Stimulated activated memory B cell treated with anti-CD40 and anti-IgM and Interleukin-4, amounts not matched to agents 10 μg/mL and 1 μg/mL and 100 μg/mL, for 72 hours (primary cell): ENCODE measurements at regions not wholly inside any gene's neighbourhood (a gene's known extent, or its start where the extent isn't known, plus 50 kb on each side); places are given as distances from the start of the nearest gene placed in this dataset.

ENCODE experiments used
- ATAC-seq: fragments of 150-1000 bp; cut with Tn5 transposase; 2 replicates; pipeline ENCODE4 v1.10.0; 2021
- H3K27ac Mint-ChIP-seq: one replicate; pipeline ENCODE4 v1.8.0; 2022; ENCODE audit warnings: mild to moderate bottlenecking, mixed read lengths
- H3K27me3 Mint-ChIP-seq: one replicate; pipeline ENCODE4 v1.8.0; 2022; ENCODE audit warnings: mixed read lengths
- H3K36me3 Mint-ChIP-seq: one replicate; pipeline ENCODE4 v1.8.0; 2022; ENCODE audit warnings: mixed read lengths
- H3K4me1 Mint-ChIP-seq: one replicate; pipeline ENCODE4 v1.8.0; 2022; ENCODE audit warnings: mixed read lengths
- H3K4me3 Mint-ChIP-seq: one replicate; pipeline ENCODE4 v1.8.0; 2022; ENCODE audit warnings: mild to moderate bottlenecking, moderate library complexity, mixed read lengths
- H3K9me3 Mint-ChIP-seq: one replicate; pipeline ENCODE4 v1.8.0; 2022; ENCODE audit warnings: mixed read lengths

DNA sequence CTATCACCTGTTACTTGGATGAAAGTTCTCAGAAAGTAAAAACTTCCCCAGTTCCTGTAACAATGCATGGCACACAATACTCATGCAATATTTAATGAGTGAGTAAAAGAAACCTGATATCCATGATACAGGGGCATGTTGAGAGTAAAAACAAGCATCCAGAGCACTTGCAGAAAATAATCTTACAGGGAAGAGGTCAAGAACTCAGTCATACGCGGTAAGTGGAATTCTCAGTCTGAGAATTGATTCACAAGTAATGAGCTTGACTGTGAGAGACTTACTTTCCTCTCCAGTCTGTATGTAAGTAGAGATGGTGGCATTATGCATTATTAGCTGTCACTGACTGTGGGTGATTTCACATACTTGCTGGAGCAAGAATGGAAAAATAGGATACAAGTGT lies 976.9 kb downstream of the BRINP3 start:
- Mint-ChIP-seq H3K9me3 (peaks cover 6% of the 10 kb centered on the region), H3K27me3 (no peaks in the 10 kb centered on the region)
- no peak for ATAC-seq

DNA sequence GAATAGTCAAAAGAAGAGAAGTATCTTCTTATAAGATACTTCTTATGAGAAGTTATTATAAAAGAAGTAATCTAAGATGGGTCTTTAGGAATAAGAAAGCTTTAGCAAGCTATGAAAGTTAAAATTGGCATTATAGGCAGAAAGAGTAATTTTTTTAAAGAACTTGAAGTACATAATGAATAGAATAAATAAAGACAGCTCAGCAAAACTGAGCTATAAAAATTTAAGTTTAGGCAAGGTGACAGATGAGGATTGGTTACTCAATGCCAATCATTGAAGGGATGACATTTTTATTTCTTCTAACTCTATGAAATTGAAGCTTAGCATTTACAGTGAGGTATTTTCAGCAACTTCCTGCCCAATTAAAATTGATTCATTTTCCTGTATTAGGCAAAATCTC lies 966.8 kb downstream of the BRINP3 start:
- H3K4me3 Mint-ChIP-seq = no peak overlapping the region
- no peaks in the 10 kb centered on the region for H3K36me3 Mint-ChIP-seq
- H3K27ac Mint-ChIP-seq = no peak overlapping the region
- peaks cover 10% of the 10 kb centered on the region for H3K9me3 Mint-ChIP-seq
- H3K27me3 Mint-ChIP-seq = no peaks in the 10 kb centered on the region
- ATAC-seq = no peak
- no peaks in the 10 kb centered on the region for H3K4me1 Mint-ChIP-seq

More for the DNA sequence above, 976.9 kb downstream of the BRINP3 start:
- Mint-ChIP-seq H3K4me1 (no peaks in the 10 kb centered on the region), H3K36me3 (no peaks in the 10 kb centered on the region), H3K4me3 (no peak overlapping the region), H3K27ac (no peak overlapping the region)

- no peaks in the 10 kb centered on the region for H3K27me3 Mint-ChIP-seq
- no peaks in the 10 kb centered on the region for H3K36me3 Mint-ChIP-seq
- no peak overlapping the region for H3K4me3 Mint-ChIP-seq
- no peak overlapping the region for H3K27ac Mint-ChIP-seq
- no peaks in the 10 kb centered on the region for H3K4me1 Mint-ChIP-seq
- ATAC-seq = no peak
- H3K9me3 Mint-ChIP-seq = peaks cover 13% of the 10 kb centered on the region
Observed at GRCh38 chr1:189513091-189513490, 964.6 kb downstream of the BRINP3 start.

DNA sequence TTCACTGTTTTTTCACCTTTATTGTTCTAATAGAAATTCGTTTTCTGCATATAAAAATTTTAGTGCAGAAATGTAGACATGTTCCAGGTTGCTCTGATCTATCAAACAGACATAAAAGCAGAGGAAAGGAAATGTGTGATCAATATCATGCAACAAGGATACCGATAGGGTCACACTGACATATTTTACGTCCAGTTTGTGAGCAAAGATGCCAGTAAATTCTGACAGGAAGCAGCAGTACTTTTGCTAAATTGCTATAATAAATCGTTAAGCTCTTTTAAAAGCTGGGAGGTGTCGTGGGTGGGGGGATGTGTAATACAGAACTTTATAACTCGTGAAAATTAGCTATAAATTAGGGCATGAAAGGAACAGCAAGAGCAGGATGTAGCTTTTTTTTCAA lies 955.2 kb downstream of the BRINP3 start:
- Mint-ChIP-seq H3K4me1 (no peaks in the 10 kb centered on the region), H3K36me3 (no peaks in the 10 kb centered on the region), H3K27me3 (no peaks in the 10 kb centered on the region), H3K27ac (no peak overlapping the region), H3K4me3 (no peak overlapping the region), H3K9me3 (peaks cover 10% of the 10 kb centered on the region)
- no peak for ATAC-seq

DNA sequence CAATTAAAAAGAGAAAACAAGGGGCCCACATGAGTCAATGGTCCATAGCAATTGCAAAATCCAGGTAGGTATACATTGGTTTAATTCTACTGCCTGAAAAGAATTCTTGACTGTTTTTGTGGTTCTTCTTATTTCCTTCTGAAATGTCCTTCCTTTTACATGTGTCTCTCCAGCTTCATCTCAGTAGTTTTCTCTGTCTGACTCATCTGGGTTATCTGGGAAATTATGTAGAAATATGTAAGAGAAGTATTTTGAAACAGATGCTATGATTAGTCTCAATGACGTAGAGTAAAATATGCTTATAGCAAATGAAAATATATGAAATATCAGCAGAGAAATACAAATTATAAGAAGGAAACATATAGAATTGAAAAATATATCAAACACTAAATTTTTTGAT lies 953.2 kb downstream of the BRINP3 start:
- H3K4me3 Mint-ChIP-seq = no peak overlapping the region
- no peak for ATAC-seq
- H3K27ac Mint-ChIP-seq = no peak overlapping the region
- no peaks in the 10 kb centered on the region for H3K4me1 Mint-ChIP-seq
- no peaks in the 10 kb centered on the region for H3K27me3 Mint-ChIP-seq
- no peaks in the 10 kb centered on the region for H3K36me3 Mint-ChIP-seq
- H3K9me3 Mint-ChIP-seq = peaks cover 4% of the 10 kb centered on the region

- Mint-ChIP-seq H3K9me3 (peaks cover 7% of the 10 kb centered on the region), H3K27ac (no peak overlapping the region), H3K4me1 (no peaks in the 10 kb centered on the region), H3K4me3 (no peak overlapping the region), H3K27me3 (no peaks in the 10 kb centered on the region), H3K36me3 (no peaks in the 10 kb centered on the region)
- no peak for ATAC-seq
Observed at GRCh38 chr1:189530162-189530561, 947.5 kb downstream of the BRINP3 start.

DNA sequence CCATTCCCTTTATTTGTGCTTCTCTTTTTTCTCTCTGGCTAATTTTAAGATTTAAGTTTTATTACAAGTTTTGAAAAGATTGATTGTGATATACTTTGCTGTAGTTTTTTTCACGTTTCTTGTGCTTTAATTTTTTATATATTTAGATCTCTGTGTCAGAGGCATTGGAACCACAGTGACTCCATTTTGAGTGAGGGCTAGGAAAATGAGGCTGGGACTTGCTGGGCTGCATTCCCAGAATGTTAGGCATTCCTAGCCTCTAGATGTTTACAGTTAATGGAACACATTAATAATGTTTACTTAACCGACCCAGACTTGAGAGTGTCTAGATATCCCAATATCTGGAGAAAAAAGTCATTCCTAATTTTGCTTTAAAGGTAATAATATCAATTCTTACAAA lies 939.4 kb downstream of the BRINP3 start:
- no peak overlapping the region for H3K27ac Mint-ChIP-seq
- no peaks in the 10 kb centered on the region for H3K36me3 Mint-ChIP-seq
- peaks cover 6% of the 10 kb centered on the region for H3K9me3 Mint-ChIP-seq
- ATAC-seq = no peak
- no peaks in the 10 kb centered on the region for H3K4me1 Mint-ChIP-seq
- H3K4me3 Mint-ChIP-seq = no peak overlapping the region
- no peaks in the 10 kb centered on the region for H3K27me3 Mint-ChIP-seq

DNA sequence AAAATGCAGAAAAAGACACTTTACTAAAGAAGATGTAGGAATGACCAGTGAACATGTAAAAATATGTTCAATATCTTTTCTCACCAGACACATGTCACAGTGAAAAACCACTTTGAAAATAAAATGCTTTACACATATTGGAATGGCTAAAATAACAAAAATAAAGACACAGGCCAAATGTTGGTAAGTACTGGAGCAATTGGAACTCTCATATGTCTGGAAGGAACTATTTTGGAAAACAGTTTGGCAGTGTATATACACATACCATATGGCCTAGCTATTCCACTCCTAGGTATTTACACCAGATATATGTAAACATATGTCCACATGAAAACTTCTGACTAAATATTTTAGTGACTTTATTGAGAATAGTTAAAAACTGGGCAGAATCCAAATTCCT lies 927.2 kb downstream of the BRINP3 start:
- Mint-ChIP-seq H3K36me3 (no peaks in the 10 kb centered on the region), H3K27ac (no peak overlapping the region), H3K4me1 (no peaks in the 10 kb centered on the region), H3K9me3 (no peaks in the 10 kb centered on the region), H3K4me3 (no peak overlapping the region), H3K27me3 (no peaks in the 10 kb centered on the region)
- ATAC-seq = no peak

- Mint-ChIP-seq H3K9me3 (peaks cover 4% of the 10 kb centered on the region), H3K36me3 (no peaks in the 10 kb centered on the region), H3K27me3 (no peaks in the 10 kb centered on the region), H3K27ac (no peak overlapping the region), H3K4me1 (no peaks in the 10 kb centered on the region), H3K4me3 (no peak overlapping the region)
- no peak for ATAC-seq
Observed at GRCh38 chr1:189563784-189564183, 913.9 kb downstream of the BRINP3 start.

- no peak overlapping the region for H3K4me3 Mint-ChIP-seq
- H3K27me3 Mint-ChIP-seq = no peaks in the 10 kb centered on the region
- no peaks in the 10 kb centered on the region for H3K36me3 Mint-ChIP-seq
- H3K4me1 Mint-ChIP-seq = no peaks in the 10 kb centered on the region
- no peak overlapping the region for H3K27ac Mint-ChIP-seq
- H3K9me3 Mint-ChIP-seq = peaks cover 4% of the 10 kb centered on the region
- ATAC-seq = no peak
Observed at GRCh38 chr1:189567890-189568289, 909.8 kb downstream of the BRINP3 start.

- ATAC-seq = no peak
- Mint-ChIP-seq H3K4me1 (no peaks in the 10 kb centered on the region), H3K9me3 (peaks cover 4% of the 10 kb centered on the region), H3K4me3 (no peak overlapping the region), H3K36me3 (no peaks in the 10 kb centered on the region), H3K27ac (no peak overlapping the region), H3K27me3 (no peaks in the 10 kb centered on the region)
Observed at GRCh38 chr1:189596197-189596596, 881.5 kb downstream of the BRINP3 start.

GRCh38 chr1:189597083-189597482 lies 880.6 kb downstream of the BRINP3 start:
- peaks cover 4% of the 10 kb centered on the region for H3K9me3 Mint-ChIP-seq
- no peaks in the 10 kb centered on the region for H3K4me1 Mint-ChIP-seq
- H3K27ac Mint-ChIP-seq = no peak overlapping the region
- ATAC-seq = no peak
- no peak overlapping the region for H3K4me3 Mint-ChIP-seq
- no peaks in the 10 kb centered on the region for H3K36me3 Mint-ChIP-seq
- H3K27me3 Mint-ChIP-seq = no peaks in the 10 kb centered on the region

DNA sequence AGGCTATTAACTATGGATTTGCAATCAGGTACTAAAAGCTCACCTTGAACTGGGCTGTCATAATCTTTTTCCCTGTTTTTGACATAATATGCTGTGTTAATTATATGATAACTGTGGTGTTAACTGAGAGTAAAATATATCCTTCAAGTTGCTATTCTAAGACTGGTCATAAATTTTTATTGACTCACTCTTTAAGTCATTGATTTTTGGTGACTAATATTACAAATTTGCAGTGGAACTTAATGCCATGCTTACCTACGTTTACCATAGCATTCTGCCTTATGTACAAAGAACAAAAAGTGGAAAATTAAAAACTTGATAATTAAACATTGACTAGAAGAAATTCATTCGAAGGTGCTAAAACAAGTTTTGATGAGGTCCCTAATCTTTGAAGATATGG lies 872.4 kb downstream of the BRINP3 start:
- H3K27me3 Mint-ChIP-seq = no peaks in the 10 kb centered on the region
- no peaks in the 10 kb centered on the region for H3K9me3 Mint-ChIP-seq
- H3K36me3 Mint-ChIP-seq = no peaks in the 10 kb centered on the region
- no peak for ATAC-seq
- H3K4me3 Mint-ChIP-seq = no peak overlapping the region
- H3K27ac Mint-ChIP-seq = no peak overlapping the region
- no peaks in the 10 kb centered on the region for H3K4me1 Mint-ChIP-seq

GRCh38 chr1:189606047-189606446 lies 871.6 kb downstream of the BRINP3 start:
- Mint-ChIP-seq H3K27me3 (no peaks in the 10 kb centered on the region), H3K9me3 (no peaks in the 10 kb centered on the region), H3K36me3 (no peaks in the 10 kb centered on the region), H3K4me3 (no peak overlapping the region), H3K27ac (no peak overlapping the region), H3K4me1 (no peaks in the 10 kb centered on the region)
- ATAC-seq = no peak

GRCh38 chr1:189606795-189607476 lies 870.7 kb downstream of the BRINP3 start:
- no peak for ATAC-seq
- no peaks in the 10 kb centered on the region for H3K36me3 Mint-ChIP-seq
- H3K9me3 Mint-ChIP-seq = no peaks in the 10 kb centered on the region
- H3K27me3 Mint-ChIP-seq = no peaks in the 10 kb centered on the region
- no peak overlapping the region for H3K4me3 Mint-ChIP-seq
- no peaks in the 10 kb centered on the region for H3K4me1 Mint-ChIP-seq
- no peak overlapping the region for H3K27ac Mint-ChIP-seq

DNA sequence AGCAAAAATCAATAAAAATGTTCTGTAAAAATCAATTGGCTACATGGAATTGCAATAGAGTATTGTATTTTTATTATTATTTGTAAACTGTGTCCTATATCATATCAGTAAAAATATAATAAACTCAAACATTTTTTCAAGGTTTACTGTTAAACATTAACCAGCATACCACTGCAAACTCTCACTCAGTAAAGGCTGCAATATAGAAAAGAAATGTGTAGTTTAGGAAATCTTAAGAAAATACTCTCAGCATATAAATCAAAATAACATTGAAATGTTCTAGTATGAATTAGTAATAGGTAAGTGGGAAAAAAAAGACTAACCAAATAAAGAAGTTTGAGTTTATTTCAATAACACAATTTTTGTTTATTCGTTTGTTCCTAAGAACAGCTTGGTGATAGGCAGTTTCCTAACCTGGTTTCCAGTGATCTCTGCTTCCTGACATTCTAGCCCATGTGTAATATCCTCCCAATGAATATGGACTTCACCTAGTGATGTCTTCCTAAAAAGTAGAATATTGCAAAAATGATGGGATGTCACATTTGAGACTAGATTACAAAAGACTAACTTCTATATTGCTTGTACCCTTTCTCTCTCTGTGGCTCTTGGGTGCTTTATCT lies 870.1 kb downstream of the BRINP3 start:
- Mint-ChIP-seq H3K9me3 (no peaks in the 10 kb centered on the region), H3K4me3 (no peak overlapping the region), H3K4me1 (no peaks in the 10 kb centered on the region), H3K27me3 (no peaks in the 10 kb centered on the region), H3K36me3 (no peaks in the 10 kb centered on the region), H3K27ac (no peak overlapping the region)
- no peak for ATAC-seq
